Gastroesophageal sphincter (tissue), 4 donors: ENCODE measurements at regions not wholly inside any gene's neighbourhood (a gene's known extent, or its start where the extent isn't known, plus 50 kb on each side); places are given as distances from the start of the nearest gene placed in this dataset.

ENCODE experiments used
- ATAC-seq: fragments of 150-250 bp; one replicate; pipeline ENCODE4 v1.9.1; 2016; ENCODE audit warnings: mild to moderate bottlenecking, moderate library complexity
- H3K27ac ChIP-seq, 4 donors: fragments of 200-600 bp; sonication (generic) in 3 of 4; 1 replicate in 3 of 4; 2 replicates in 1 of 4; pipeline ENCODE4 v1.5.1; 2016 to 2019
- H3K27me3 ChIP-seq: fragments of 200-600 bp; sonication (generic); one replicate; pipeline ENCODE4 v1.5.1; 2019
- H3K36me3 ChIP-seq, 2 donors: fragments of 200-600 bp; sonication (generic); one replicate each; pipeline ENCODE4 v1.5.1; 2019; ENCODE audit warnings: control low read depth in 1 of 2
- H3K4me1 ChIP-seq, 3 donors: fragments of 200-600 bp; sonication (generic); 1 replicate in 2 of 3; 2 replicates in 1 of 3; pipeline ENCODE4 v1.5.1; 2016 to 2019; ENCODE audit warnings: control low read depth in 2 of 3
- H3K4me3 ChIP-seq, 2 donors: fragments of 200-600 bp; sonication (generic); one replicate each; pipeline ENCODE4 v1.5.1; 2019; ENCODE audit warnings: mild to moderate bottlenecking in 1 of 2, moderate library complexity in 1 of 2
- H3K9me3 ChIP-seq, 3 donors: fragments of 200-600 bp; sonication (generic); one replicate each; pipeline ENCODE4 v1.5.1; 2017 to 2019; ENCODE audit warnings: control low read depth in 2 of 3
- CTCF ChIP-seq, 4 experiments: fragments of 200-600 bp in 2 of 4; fragments of 450-650 bp in 2 of 4; sonication (generic) in 1 of 4; IDR thresholded peaks; one replicate each; pipeline ENCODE4 v1.5.1; 2017 to 2019; ENCODE audit warnings: antibody characterized with exemption in 4 of 4, mild to moderate bottlenecking in 2 of 4, moderate library complexity in 2 of 4
- EP300 ChIP-seq: sonication (generic); formaldehyde crosslinking; IDR thresholded peaks from one replicate; pipeline ENCODE4 v1.6.1; 2017; ENCODE audit warnings: antibody characterized with exemption, mild to moderate bottlenecking
- POLR2A ChIP-seq, 2 donors: fragments of 450-650 bp; IDR thresholded peaks; one replicate each; pipeline ENCODE4 v1.6.1; 2017; ENCODE audit warnings: antibody characterized with exemption in 2 of 2, mild to moderate bottlenecking in 2 of 2, moderate library complexity in 1 of 2
- POLR2AphosphoS5 ChIP-seq: sonication (generic); formaldehyde crosslinking; IDR thresholded peaks from one replicate; pipeline ENCODE4 v1.6.1; 2017; ENCODE audit warnings: antibody characterized with exemption
- WGBS, 2 donors: methylation state at CpG; one replicate each; pipeline ENCODE4 v1.1.5; 2018; ENCODE audit warnings: low coverage in 1 of 2; 5-methylcytosine and 5-hydroxymethylcytosine counted together

- H3K27ac ChIP-seq, result no peak overlapping the region
- TF ChIP-seq CTCF (IDR thresholded peaks at IDR 0.05) (no peak), POLR2A (IDR thresholded peaks at IDR 0.05) (no peak), EP300 (no peak), POLR2AphosphoS5 (no peak)
- no peak for ATAC-seq
- H3K4me3 ChIP-seq, result no peak overlapping the region
- WGBS, 2 donors, result 46 to 55% methylated on average over 2 to 3 of the region's 3 CpGs
- no peaks in the 10 kb centered on the region for H3K36me3 ChIP-seq
- H3K4me1 ChIP-seq, result peaks cover 0 to 4% (median 0%) of the 10 kb centered on the region in 3 donors
- H3K9me3 ChIP-seq, result no peaks in the 10 kb centered on the region
- H3K27me3 ChIP-seq, result no peaks in the 10 kb centered on the region
These were observed 441.7 kb upstream of the PDZRN3 start for GRCh38 chr3:74066456-74066855.

GRCh38 chr3:74059923-74060600 lies 435.3 kb upstream of the PDZRN3 start:
- 56 to 75% methylated on average over 3 of the region's 3 CpGs for WGBS, 2 donors
- no peak for ATAC-seq
- H3K27ac ChIP-seq, result no peak overlapping the region
- H3K27me3 ChIP-seq, result no peaks in the 10 kb centered on the region
- TF ChIP-seq CTCF (IDR thresholded peaks at IDR 0.05) (no peak), POLR2A (IDR thresholded peaks at IDR 0.05) (no peak), POLR2AphosphoS5 (no peak), EP300 (no peak)
- no peaks in the 10 kb centered on the region for H3K36me3 ChIP-seq
- no peak overlapping the region for H3K4me3 ChIP-seq
- H3K4me1 ChIP-seq, result no peaks in the 10 kb centered on the region
- H3K9me3 ChIP-seq, result no peaks in the 10 kb centered on the region

GRCh38 chr3:74059301-74059922 lies 434.7 kb upstream of the PDZRN3 start:
- ATAC-seq, result no peak
- WGBS, 2 donors, result 60 to 80% methylated on average over 2 to 3 of the region's 3 CpGs
- no peaks in the 10 kb centered on the region for H3K27me3 ChIP-seq

GRCh38 chr3:74057169-74057568 lies 432.4 kb upstream of the PDZRN3 start:
- Histone ChIP-seq H3K27ac (no peak overlapping the region), H3K4me1 (no peaks in the 10 kb centered on the region), H3K9me3 (no peaks in the 10 kb centered on the region), H3K27me3 (no peaks in the 10 kb centered on the region), H3K4me3 (no peak overlapping the region), H3K36me3 (no peaks in the 10 kb centered on the region)
- no peak for TF ChIP-seq EP300
- TF ChIP-seq POLR2A (IDR thresholded peaks at IDR 0.05), result no peak
- no peak for TF ChIP-seq CTCF (IDR thresholded peaks at IDR 0.05)
- no peak for TF ChIP-seq POLR2AphosphoS5
- no peak for ATAC-seq
- WGBS, 2 donors, result 36 to 40% methylated on average over 1 of the region's 1 CpG

More at GRCh38 chr3:74059301-74059922, 434.7 kb upstream of the PDZRN3 start:
- Histone ChIP-seq H3K9me3 (no peaks in the 10 kb centered on the region), H3K4me3 (no peak overlapping the region), H3K36me3 (no peaks in the 10 kb centered on the region), H3K4me1 (no peaks in the 10 kb centered on the region), H3K27ac (no peak overlapping the region)
- TF ChIP-seq EP300 (no peak), POLR2A (IDR thresholded peaks at IDR 0.05) (no peak), POLR2AphosphoS5 (no peak)

GRCh38 chr3:74055061-74055460 lies 430.3 kb upstream of the PDZRN3 start:
- Histone ChIP-seq H3K27ac (no peak overlapping the region), H3K36me3 (no peaks in the 10 kb centered on the region), H3K4me1 (no peaks in the 10 kb centered on the region), H3K4me3 (no peak overlapping the region), H3K9me3 (no peaks in the 10 kb centered on the region), H3K27me3 (no peaks in the 10 kb centered on the region)
- no peak for TF ChIP-seq POLR2A (IDR thresholded peaks at IDR 0.05)
- WGBS, 2 donors, result 40 to 43% methylated on average over 3 of the region's 3 CpGs
- ATAC-seq, result no peak

GRCh38 chr3:74054566-74054965 lies 429.8 kb upstream of the PDZRN3 start:
- Histone ChIP-seq H3K4me3 (no peak overlapping the region), H3K27me3 (no peaks in the 10 kb centered on the region), H3K9me3 (no peaks in the 10 kb centered on the region), H3K36me3 (no peaks in the 10 kb centered on the region), H3K4me1 (no peaks in the 10 kb centered on the region), H3K27ac (no peak overlapping the region)
- TF ChIP-seq CTCF (IDR thresholded peaks at IDR 0.05) (no peak), POLR2AphosphoS5 (no peak), POLR2A (IDR thresholded peaks at IDR 0.05) (no peak), EP300 (no peak)
- no peak for ATAC-seq
